Putamen (tissue), 1 donor: ENCODE measurements at regions not wholly inside any gene's neighbourhood (a gene's known extent, or its start where the extent isn't known, plus 50 kb on each side); places are given as distances from the start of the nearest gene placed in this dataset.
"Not testable (repeated sequence)": the region's sequence is repeated elsewhere in the genome, so short reads cannot be mapped to it uniquely, and the experiment has no call there.

ENCODE experiments used
- DNase-seq: peaks from one replicate; pipeline ENCODE4 v3.0.0-alpha.2; 2016; ENCODE audit warnings: low spot score

DNA sequence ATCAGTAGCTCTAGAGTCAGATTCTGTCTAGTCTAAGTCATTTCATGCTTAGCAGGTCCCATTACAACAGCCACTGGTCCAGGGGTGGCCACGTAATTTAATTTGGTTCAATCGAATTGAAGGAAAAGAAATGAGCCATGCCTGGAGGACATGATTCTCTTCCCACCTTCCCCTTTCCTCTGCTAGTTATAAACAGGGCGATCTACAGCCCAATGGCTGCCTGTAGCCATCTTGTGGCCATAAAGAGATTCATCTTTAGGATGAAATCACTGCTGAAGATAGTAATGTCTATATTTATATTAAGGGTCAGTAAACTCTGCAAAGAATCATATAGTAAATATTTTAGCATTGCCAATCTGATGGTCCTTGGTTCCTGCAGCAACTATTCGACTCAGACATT lies 107.4 kb downstream of the SPDYE17 start:
- peak; percentile 15 for DNase-seq

DNA sequence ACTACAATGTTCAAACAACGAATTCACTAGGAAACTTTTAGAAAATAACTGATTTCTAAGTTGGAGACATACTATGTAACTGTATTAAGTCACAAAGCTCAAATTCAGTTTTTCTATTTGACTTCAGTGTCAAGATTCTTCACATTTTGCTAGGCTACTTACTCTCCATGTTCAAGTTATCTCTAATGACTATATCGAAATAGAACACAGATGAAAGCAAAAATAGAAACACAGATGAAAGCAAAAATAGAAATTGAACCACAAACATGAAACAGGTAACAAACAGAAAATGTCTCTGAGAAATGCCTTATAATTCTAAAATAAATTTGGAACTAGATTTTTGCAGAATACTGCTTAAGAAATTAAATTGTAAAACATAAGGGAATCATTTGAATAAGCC lies 113.5 kb downstream of the SPDYE17 start:
- not testable (repeated sequence) for DNase-seq

- not testable (repeated sequence) for DNase-seq
Observed at GRCh38 chr7:76914361-76914760, 117.8 kb downstream of the SPDYE17 start.

DNA sequence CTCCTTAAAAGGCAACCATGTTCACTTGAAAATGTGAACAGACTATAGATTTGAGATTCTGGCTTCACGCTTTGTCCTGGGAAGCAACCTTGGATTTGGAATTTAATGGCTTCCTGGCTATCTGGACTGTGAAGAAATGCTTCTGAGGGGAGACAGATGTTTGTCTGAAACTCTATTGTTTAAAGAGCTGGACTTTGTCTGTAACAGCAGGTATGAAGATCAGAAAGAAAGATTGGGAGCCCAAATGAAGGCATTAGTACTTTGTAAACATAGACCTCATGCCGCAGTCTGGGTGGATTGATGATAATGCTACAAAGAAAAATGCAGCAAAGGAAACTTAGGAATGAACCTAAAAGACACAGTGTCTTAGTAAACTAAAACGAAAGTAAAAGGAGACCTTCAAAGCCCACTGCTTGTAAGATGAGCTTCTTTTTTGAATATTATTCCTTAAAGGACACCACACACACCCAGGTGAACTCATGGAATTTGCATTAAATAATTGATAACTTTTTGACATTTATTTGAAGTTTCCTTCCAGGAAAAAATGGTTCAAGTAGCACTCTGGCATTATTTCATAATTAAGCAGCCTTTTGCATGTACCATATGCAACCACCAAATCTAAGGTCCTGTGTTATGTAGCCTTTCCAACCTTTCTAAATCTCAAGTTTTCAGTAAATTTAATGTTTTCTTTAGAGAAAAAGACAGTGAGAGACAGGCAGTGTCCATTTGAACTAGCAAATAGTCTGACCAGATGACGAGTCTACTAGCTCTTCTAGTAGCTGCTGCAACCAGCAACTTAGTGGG lies 119.9 kb downstream of the SPDYE17 start:
- not testable (repeated sequence) for DNase-seq

GRCh38 chr7:76904688-76905087 lies 127.5 kb downstream of the SPDYE17 start:
- not testable (repeated sequence) for DNase-seq

DNA sequence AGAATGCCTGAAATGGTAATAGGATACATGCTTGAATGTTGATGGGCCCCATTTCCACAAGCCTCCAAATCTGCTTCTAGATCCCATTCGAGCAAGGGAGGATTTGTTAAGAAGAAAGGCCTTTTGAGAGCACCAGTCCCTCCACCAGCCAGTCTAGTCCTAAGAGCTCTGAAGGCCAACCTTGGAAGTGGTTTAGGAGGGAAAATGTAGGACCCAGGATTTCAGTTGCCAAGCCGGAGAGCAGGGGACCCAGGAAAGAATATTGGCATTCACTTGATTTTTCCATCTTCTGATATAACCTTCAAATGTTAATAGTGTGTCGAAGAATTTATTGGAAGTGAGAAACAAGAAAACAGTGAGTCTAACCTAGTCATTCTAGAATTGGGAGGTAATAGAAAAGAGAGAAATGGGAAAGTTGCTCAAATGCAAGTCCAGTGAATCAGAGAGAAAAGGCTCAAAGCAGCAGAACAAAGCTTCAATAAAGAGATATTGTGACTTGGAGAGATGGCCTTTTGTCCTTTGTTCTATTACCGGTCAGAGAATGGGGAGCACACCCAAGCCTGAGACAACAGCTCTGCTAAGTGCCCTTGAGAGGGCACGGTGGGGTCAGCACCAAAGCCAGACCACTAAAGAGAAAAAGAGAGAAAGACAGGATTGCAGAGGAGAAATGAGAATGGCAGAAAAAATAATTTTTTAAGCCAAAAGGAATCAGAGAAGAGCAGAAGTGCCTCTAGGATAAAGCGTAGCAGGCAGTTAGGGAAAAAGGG lies 130.0 kb downstream of the SPDYE17 start:
- peak; percentile 54 for DNase-seq

GRCh38 chr7:76898807-76899206 lies 133.4 kb downstream of the SPDYE17 start:
- not testable (repeated sequence) for DNase-seq

DNA sequence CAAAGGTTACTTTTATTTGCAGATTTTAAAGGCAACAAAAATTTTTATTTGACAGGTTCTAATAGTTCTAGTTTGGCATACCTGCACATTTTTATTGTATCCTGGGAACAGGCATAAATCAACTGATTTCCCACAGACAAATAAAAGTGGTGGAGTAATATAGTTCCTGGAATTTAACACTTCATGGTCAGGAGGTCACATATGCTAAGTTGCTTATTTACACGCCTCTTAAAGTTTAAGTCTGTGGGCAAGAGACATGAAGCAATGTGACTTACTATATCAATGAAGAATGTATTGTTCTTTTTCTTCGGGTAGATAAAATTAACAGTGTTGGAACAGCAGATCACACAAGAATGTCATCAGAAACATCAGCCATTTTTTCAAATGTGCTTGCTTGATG lies 135.2 kb downstream of the SPDYE17 start:
- DNase-seq = not testable (repeated sequence)

DNA sequence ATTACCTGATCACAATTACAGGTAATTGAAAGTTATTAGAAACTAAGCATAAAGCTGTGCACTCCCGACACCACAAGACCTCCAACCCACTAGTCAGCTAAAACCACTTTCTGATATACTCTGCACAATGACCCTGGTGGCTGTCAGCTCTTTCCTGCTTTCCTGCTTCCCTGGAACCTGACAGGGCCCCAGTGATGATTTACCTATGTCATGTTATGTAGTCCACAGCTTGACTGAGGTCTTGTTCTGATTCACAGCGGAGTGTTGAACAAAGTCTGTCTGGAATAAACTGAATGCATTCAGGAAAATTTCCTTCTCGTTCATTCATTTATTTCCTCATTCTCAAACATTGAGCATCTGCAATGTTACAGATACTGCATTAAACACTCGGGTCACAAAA lies 136.5 kb downstream of the SPDYE17 start:
- DNase-seq = not testable (repeated sequence)

DNA sequence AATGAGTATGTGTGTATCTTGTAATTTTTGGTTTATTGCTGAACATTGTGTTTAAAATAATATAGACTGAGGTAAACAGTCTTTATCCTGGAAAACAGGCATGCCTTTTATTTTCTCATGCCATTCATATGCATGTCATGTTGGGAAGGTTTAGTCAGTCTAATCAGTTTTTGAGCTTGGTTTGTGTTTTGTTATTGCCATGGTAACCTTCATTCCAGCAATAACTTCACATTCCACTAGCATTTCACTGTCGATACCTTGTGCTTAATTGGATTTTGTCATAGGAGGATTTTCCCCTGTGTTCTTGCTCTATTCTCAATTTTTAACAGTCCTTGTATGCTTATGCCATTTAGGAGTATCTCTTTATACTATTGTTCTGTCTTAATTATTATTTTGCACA lies 140.4 kb downstream of the SPDYE17 start:
- not testable (repeated sequence) for DNase-seq

DNA sequence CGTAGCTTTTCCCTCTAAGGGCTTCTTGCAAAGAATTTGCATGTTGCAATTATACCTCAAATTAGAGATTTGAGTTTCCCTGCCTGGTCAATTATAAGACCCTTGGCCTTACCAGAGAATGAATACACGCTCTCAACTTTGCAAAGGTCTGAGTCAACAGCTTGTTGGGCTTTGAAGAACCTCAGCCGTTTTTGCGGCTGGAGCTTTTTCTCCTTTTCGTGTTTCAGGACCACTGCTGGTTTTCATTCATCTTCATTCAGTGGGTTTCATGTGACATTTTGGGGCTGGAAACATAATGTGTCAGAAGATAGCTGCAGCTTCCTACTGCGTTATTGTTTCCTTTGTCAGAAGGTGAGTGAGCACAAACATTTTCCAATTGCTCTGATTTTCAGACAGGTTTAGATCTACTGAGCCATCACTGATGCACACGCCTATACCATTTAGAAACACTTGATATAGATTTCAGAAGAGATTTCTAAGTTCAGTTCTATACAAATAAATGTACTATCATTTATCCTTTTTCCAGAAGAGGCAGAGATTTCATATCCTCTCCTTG lies 152.3 kb downstream of the SPDYE17 start:
- DNase-seq = not testable (repeated sequence)

DNA sequence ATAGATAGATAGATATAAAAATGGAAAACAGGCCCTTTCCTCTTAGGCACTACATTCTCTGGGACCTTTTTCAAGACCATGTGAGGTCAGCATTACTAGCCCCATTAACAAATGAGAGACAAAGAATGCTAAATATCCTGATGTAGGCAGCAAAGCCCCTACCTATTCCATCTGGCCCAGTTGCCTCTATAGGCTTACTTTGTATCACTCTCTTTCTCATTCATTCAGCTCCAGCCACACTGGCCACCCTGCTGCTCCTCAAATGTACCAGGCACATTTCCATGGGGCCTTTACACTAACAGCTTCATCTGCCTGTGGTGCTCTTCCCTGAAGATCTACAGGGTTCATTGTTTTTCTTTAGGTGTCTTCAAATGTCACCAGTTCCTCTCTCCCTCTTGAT lies 156.4 kb downstream of the SPDYE17 start:
- DNase-seq = not testable (repeated sequence)

GRCh38 chr7:76870504-76870808 lies 161.7 kb downstream of the SPDYE17 start:
- DNase-seq = not testable (repeated sequence)

DNA sequence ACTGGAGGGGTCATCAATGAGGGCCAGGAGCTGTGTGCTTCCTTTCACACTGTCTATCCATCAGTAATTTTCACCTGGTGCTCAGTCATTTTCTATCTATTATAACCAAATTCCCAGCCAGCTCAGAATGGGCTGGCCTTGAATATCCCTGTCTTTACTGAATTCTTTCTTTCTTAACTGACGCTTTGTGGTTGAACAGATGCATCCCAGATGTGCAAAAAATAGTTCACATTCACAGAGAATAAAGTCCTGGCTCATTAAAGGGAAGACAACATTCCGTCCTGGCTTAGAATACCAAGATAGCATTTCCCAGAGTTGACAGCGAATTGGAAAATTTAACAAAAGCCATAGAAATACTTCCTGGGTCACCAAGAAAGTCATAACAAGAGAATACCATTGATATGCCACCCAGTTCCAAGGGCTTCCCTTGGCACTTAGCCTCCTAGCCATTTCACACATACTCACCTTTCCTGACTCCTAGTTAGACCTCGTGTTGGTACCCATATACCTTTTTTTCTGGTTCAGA lies 164.7 kb downstream of the SPDYE17 start:
- not testable (repeated sequence) for DNase-seq

- DNase-seq = not testable (repeated sequence)
Observed at GRCh38 chr7:76863150-76863773, 168.9 kb downstream of the SPDYE17 start.

GRCh38 chr7:76862241-76862640 lies 169.9 kb downstream of the SPDYE17 start:
- not testable (repeated sequence) for DNase-seq

- not testable (repeated sequence) for DNase-seq
Observed at GRCh38 chr7:76859933-76860332, 172.2 kb downstream of the SPDYE17 start.

GRCh38 chr7:76854631-76855030 lies 177.5 kb downstream of the SPDYE17 start:
- DNase-seq = not testable (repeated sequence)

GRCh38 chr7:76852787-76853584 lies 179.2 kb downstream of the SPDYE17 start:
- DNase-seq = not testable (repeated sequence)

- not testable (repeated sequence) for DNase-seq
Observed at GRCh38 chr7:76852362-76852761, 179.8 kb downstream of the SPDYE17 start.

- not testable (repeated sequence) for DNase-seq
Observed at GRCh38 chr7:76851617-76852016, 180.5 kb downstream of the SPDYE17 start.
